GM12864 (cell line): ENCODE measurements at regions not wholly inside any gene's neighbourhood (a gene's known extent, or its start where the extent isn't known, plus 50 kb on each side); places are given as distances from the start of the nearest gene placed in this dataset.

Source experiments
- DNase-seq: peaks from one replicate; pipeline ENCODE4 v3.0.0-alpha.2; 2011; ENCODE audit warnings: low read depth
- H3K4me3 ChIP-seq: 2 replicates; pipeline ENCODE4 v1.5.1; 2011; ENCODE audit warnings: mild to moderate bottlenecking, low read depth, low read length, control low read depth
- TF ChIP-seq, protein P1 (sequence below): IDR thresholded peaks from 2 replicates; pipeline ENCODE4 v1.5.1; 2011; ENCODE audit warnings: low read depth, mild to moderate bottlenecking, moderate library complexity, low read length, control low read depth, inconsistent platforms; ENCODE audit errors: missing control alignments

- no peak for DNase-seq
- TF ChIP-seq, protein P1, sequence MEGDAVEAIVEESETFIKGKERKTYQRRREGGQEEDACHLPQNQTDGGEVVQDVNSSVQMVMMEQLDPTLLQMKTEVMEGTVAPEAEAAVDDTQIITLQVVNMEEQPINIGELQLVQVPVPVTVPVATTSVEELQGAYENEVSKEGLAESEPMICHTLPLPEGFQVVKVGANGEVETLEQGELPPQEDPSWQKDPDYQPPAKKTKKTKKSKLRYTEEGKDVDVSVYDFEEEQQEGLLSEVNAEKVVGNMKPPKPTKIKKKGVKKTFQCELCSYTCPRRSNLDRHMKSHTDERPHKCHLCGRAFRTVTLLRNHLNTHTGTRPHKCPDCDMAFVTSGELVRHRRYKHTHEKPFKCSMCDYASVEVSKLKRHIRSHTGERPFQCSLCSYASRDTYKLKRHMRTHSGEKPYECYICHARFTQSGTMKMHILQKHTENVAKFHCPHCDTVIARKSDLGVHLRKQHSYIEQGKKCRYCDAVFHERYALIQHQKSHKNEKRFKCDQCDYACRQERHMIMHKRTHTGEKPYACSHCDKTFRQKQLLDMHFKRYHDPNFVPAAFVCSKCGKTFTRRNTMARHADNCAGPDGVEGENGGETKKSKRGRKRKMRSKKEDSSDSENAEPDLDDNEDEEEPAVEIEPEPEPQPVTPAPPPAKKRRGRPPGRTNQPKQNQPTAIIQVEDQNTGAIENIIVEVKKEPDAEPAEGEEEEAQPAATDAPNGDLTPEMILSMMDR, result no peak
These were observed 113.8 kb upstream of the P2RY1 start for GRCh38 chr3:152720951-152721718.

GRCh38 chr3:152724270-152724669, 110.7 kb upstream of the P2RY1 start:
- no peak for DNase-seq
- TF ChIP-seq, protein P1, result no peak
- no peak overlapping the region for H3K4me3 ChIP-seq

More at GRCh38 chr3:152720951-152721718, 113.8 kb upstream of the P2RY1 start:
- no peak overlapping the region for H3K4me3 ChIP-seq

DNA sequence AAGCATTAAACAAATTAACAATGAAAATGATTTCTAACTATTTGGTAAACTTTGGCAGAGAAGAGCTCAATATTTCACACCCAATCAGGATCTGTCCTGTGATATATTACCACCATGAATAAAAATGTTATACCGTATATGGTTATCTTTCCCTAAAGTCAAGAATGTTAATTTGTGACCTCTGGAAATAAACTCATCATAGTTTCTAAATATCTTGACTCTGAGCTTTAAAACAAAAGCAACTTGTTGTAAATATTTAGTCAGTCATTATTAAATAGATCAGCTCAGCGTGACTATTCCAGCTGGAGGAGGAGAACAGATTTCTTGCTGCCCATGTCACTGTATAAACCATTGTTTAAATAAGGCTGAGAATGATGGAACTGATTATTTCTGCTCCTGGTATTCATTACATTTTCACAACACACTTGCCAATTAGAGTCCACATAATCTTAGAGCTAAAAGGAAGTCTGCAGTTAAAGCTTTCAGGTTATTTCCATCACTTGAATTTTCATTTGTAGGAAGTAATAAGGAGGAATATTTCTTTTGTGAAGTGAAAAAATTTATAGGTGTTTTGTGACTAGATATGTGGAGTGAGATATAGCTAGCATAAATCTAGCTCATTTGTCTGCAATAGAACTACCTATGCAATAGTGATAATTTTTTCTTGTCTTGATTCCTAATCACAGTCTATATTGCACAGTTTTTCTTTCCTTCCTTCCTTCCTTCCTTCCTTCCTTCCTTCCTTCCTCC, 106.5 kb upstream of the P2RY1 start:
- no peak for DNase-seq
- TF ChIP-seq, protein P1, result no peak

DNA sequence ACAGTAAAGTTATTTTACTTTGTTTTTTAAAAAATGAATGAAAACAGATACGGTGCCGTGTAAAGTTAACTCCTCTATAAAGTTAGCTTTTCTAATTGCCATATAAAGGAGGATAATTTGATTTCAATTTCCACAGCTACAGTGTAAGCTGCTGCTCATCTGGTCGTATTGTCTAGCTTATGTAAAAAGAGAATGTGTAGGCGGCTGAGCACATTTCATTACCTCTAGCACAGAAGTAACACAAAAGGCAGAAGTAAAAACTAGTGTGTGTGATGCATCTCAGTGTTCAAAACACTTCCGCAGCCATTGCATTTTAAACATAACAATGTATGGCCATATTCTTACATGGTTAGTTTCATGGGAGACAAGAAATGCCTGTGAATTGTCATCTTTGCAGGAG, 105.0 kb upstream of the P2RY1 start:
- no peak for DNase-seq
- TF ChIP-seq, protein P1, result no peak
- no peak overlapping the region for H3K4me3 ChIP-seq

More for the DNA sequence above, 106.5 kb upstream of the P2RY1 start:
- no peak overlapping the region for H3K4me3 ChIP-seq

- no peak for DNase-seq
- H3K4me3 ChIP-seq, result no peak overlapping the region
- TF ChIP-seq, protein P1, result no peak
These were observed 103.4 kb upstream of the P2RY1 start for GRCh38 chr3:152731511-152731910.

DNA sequence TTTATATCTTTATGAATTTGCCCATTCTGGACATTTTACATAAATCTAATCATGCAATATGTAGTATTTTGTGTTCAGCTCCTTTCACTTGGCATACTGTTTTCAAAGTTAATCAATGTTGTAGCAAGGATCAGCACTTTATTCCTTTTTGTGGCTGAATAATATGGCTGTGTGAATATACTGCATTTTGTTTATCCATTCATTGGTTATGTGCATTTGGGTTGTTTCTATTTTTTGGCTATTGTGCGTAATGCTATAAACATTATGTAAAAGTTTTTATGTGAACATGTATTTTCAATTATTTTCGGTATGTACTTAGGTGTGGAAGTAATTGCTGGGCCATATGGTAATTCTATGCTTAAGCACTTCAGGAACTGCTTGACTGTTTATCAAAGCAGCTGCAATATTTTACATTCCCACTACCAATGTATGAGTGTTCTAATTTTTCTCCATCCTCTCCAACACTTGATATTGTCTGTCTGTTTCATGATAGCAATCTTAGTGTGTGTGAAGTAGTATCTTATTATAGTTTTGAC, 101.3 kb upstream of the P2RY1 start:
- DNase-seq, result no peak
- H3K4me3 ChIP-seq, result no peak overlapping the region
- TF ChIP-seq, protein P1, result no peak
